ENCODE measurements at regions not wholly inside any gene's neighbourhood (a gene's known extent, or its start where the extent isn't known, plus 50 kb on each side); places are given as distances from the start of the nearest gene placed in this dataset.

GRCh38 chr14:103194256-103195045 is 71.2 kb downstream of the TNFAIP2 start:
- Histone ChIP-seq H3K9me3 (ENCODE audit: control insufficient read depth in 4 of 4, low read length in 3 of 4) (no peaks in the 10 kb centered on the region), H3K27me3 (ENCODE audit: control insufficient read depth in 4 of 4, insufficient read depth in 4 of 4, low read length in 3 of 4) (no peaks in the 10 kb centered on the region), H3K9ac (ENCODE audit: low read depth in 1 of 2, low read length in 2 of 2) (no peak overlapping the region), H3K36me3 (ENCODE audit: control insufficient read depth in 4 of 4, insufficient read depth in 3 of 4, low read depth in 1 of 4, low read length in 3 of 4) (no peaks in the 10 kb centered on the region), H3K4me3 (ENCODE audit: low read depth in 1 of 3, low read length in 3 of 3) (no peak overlapping the region), H3K4me1 (ENCODE audit: control insufficient read depth in 4 of 4, insufficient read depth in 4 of 4, low read length in 3 of 4) (peaks cover 3 to 12% (median 10%) of the 10 kb centered on the region in 4 donors), H3K27ac (ENCODE audit: low read depth in 1 of 2, low read length in 2 of 2) (no peak overlapping the region)
- no peak for DNase-seq (ENCODE audit: low spot score)
- 83% methylated on average over 16 of the region's 16 CpGs for WGBS
- no peak for TF ChIP-seq GABPA (IDR thresholded peaks at IDR 0.05 in 1 of 2, conservative IDR thresholded peaks at IDR 0.05 in 1 of 2)
- TF ChIP-seq HNF4A (conservative IDR thresholded peaks at IDR 0.05), result peak; percentile 14 to 24
- no peak for TF ChIP-seq EGR1 (IDR thresholded peaks at IDR 0.05; ENCODE audit: low read depth in 2 of 2)
- TF ChIP-seq, protein P1, sequence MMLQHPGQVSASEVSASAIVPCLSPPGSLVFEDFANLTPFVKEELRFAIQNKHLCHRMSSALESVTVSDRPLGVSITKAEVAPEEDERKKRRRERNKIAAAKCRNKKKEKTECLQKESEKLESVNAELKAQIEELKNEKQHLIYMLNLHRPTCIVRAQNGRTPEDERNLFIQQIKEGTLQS (IDR thresholded peaks at IDR 0.05), result peak; percentile 59
- TF ChIP-seq FOXA2 (IDR thresholded peaks at IDR 0.05), result no peak
- no peak for TF ChIP-seq MAX (IDR thresholded peaks at IDR 0.05)
- TF ChIP-seq NR2F2 (IDR thresholded peaks at IDR 0.05), result no peak
- no peak for TF ChIP-seq FOXA1 (IDR thresholded peaks at IDR 0.05)
- TF ChIP-seq, protein P2, sequence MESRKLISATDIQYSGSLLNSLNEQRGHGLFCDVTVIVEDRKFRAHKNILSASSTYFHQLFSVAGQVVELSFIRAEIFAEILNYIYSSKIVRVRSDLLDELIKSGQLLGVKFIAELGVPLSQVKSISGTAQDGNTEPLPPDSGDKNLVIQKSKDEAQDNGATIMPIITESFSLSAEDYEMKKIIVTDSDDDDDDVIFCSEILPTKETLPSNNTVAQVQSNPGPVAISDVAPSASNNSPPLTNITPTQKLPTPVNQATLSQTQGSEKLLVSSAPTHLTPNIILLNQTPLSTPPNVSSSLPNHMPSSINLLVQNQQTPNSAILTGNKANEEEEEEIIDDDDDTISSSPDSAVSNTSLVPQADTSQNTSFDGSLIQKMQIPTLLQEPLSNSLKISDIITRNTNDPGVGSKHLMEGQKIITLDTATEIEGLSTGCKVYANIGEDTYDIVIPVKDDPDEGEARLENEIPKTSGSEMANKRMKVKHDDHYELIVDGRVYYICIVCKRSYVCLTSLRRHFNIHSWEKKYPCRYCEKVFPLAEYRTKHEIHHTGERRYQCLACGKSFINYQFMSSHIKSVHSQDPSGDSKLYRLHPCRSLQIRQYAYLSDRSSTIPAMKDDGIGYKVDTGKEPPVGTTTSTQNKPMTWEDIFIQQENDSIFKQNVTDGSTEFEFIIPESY (IDR thresholded peaks at IDR 0.05), result no peak
- no peak for TF ChIP-seq TAF1 (conservative IDR thresholded peaks at IDR 0.05)
- TF ChIP-seq JUND (IDR thresholded peaks at IDR 0.05), result no peak
- TF ChIP-seq RXRA (IDR thresholded peaks at IDR 0.05), result peak in 1 of 2 donors; percentile 37
- TF ChIP-seq YY1 (IDR thresholded peaks at IDR 0.05), result no peak
- peak in 1 of 2 donors; percentile 25 for TF ChIP-seq RAD21 (IDR thresholded peaks at IDR 0.05)
- no peak for TF ChIP-seq SP1 (IDR thresholded peaks at IDR 0.05)
- TF ChIP-seq HNF4G (IDR thresholded peaks at IDR 0.05), result no peak
- TF ChIP-seq REST (IDR thresholded peaks at IDR 0.05), result no peak
- TF ChIP-seq CTCF (IDR thresholded peaks at IDR 0.05; ENCODE audit: low read depth, low read length, missing input control), result no peak

Data from liver (tissue), 8 donors.